SK-N-SH (cell line): ENCODE measurements at regions not wholly inside any gene's neighbourhood (a gene's known extent, or its start where the extent isn't known, plus 50 kb on each side); places are given as distances from the start of the nearest gene placed in this dataset.

Experiments
- EZH2phosphoT487 ChIP-seq: fragments of 200-600 bp; sonication (generic); IDR thresholded peaks from 2 replicates; pipeline ENCODE4 v1.6.1; 2017; ENCODE audit warnings: low read depth, mixed run types, mild to moderate bottlenecking, antibody characterized with exemption, moderate library complexity, borderline replicate concordance
- GABPA ChIP-seq: IDR thresholded peaks from 2 replicates; pipeline ENCODE4 v1.4.0; 2012; ENCODE audit warnings: low read depth, mild to moderate bottlenecking
- NFIC ChIP-seq: IDR thresholded peaks from 2 replicates; pipeline ENCODE4 v1.4.0; 2012; ENCODE audit warnings: borderline replicate concordance
- RAD21 ChIP-seq: IDR thresholded peaks from 2 replicates; pipeline ENCODE4 v1.6.1; 2012; ENCODE audit warnings: mild to moderate bottlenecking, low read length
- TF ChIP-seq, protein P1 (sequence below): fragments of 200-600 bp; sonication (generic); IDR thresholded peaks from 2 replicates; pipeline ENCODE4 v1.6.1; 2017; ENCODE audit warnings: antibody characterized with exemption, mild to moderate bottlenecking, moderate library complexity
- TF ChIP-seq, protein P2 (sequence below): IDR thresholded peaks from 2 replicates; pipeline ENCODE4 v1.4.0; 2012; ENCODE audit warnings: low read depth, borderline replicate concordance

DNA sequence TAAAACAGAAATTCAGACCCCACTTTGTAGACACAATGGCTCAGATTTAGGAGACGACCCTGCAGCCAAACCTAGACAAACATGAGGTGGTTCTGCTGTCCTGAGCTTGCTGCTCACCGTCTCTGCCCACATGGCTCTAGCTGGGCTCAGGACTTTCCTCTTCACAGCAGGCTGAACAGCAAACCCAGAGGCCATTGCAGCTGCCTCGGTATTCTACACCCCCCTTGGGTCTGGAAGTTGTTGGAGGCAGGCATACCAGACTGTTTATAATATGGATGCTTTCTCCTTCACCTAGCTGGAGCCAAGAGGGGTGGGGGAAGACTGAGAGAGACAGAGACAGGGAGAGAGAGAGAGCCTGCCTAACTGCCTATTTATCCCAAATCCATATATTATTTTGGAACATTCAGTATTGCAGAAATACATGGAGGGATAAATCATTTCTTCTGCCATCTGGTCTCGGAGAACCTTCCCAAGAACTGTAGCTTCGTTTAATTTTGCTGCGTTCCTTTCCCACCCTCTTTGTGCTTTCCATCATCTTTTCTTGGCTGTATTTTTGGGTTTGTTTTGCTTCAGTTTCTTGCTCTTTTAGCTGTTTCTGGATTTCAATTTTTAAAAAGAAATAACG lies 628.2 kb upstream of the RBFOX1 start:
- TF ChIP-seq RAD21 (no peak), GABPA (no peak), NFIC (no peak), EZH2phosphoT487 (no peak)
- TF ChIP-seq, protein P1, sequence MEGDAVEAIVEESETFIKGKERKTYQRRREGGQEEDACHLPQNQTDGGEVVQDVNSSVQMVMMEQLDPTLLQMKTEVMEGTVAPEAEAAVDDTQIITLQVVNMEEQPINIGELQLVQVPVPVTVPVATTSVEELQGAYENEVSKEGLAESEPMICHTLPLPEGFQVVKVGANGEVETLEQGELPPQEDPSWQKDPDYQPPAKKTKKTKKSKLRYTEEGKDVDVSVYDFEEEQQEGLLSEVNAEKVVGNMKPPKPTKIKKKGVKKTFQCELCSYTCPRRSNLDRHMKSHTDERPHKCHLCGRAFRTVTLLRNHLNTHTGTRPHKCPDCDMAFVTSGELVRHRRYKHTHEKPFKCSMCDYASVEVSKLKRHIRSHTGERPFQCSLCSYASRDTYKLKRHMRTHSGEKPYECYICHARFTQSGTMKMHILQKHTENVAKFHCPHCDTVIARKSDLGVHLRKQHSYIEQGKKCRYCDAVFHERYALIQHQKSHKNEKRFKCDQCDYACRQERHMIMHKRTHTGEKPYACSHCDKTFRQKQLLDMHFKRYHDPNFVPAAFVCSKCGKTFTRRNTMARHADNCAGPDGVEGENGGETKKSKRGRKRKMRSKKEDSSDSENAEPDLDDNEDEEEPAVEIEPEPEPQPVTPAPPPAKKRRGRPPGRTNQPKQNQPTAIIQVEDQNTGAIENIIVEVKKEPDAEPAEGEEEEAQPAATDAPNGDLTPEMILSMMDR, result no peak
- TF ChIP-seq, protein P2, sequence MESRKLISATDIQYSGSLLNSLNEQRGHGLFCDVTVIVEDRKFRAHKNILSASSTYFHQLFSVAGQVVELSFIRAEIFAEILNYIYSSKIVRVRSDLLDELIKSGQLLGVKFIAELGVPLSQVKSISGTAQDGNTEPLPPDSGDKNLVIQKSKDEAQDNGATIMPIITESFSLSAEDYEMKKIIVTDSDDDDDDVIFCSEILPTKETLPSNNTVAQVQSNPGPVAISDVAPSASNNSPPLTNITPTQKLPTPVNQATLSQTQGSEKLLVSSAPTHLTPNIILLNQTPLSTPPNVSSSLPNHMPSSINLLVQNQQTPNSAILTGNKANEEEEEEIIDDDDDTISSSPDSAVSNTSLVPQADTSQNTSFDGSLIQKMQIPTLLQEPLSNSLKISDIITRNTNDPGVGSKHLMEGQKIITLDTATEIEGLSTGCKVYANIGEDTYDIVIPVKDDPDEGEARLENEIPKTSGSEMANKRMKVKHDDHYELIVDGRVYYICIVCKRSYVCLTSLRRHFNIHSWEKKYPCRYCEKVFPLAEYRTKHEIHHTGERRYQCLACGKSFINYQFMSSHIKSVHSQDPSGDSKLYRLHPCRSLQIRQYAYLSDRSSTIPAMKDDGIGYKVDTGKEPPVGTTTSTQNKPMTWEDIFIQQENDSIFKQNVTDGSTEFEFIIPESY, result no peak
